IMR-90 (cell line): ENCODE measurements at regions not wholly inside any gene's neighbourhood (a gene's known extent, or its start where the extent isn't known, plus 50 kb on each side); places are given as distances from the start of the nearest gene placed in this dataset.

Experiments
- ATAC-seq: fragments of 200-7000 bp; cut with Tn5 transposase; 2 replicates; pipeline ENCODE4 v1.9.1; 2020; ENCODE audit warnings: low read depth, mild to moderate bottlenecking, moderate library complexity
- BruUV-seq: library from RNA; stranded (reverse); fragments of 400-500 nt; replicated peaks from 2 replicates; lab custom pipeline; 2021; lab: Mats Ljungman, UMichigan
- CTCF ChIA-PET: fragments of 300-600 bp; formaldehyde crosslinking; extraction: SDS; loops from one replicate; lab custom pipeline; 2021; ENCODE audit warnings: antibody characterized with exemption; lab: Yijun Ruan, JAX
- POLR2A ChIA-PET: fragments of 300-600 bp; sonication (Branson Sonifier 250); formaldehyde crosslinking; loops from one replicate; lab custom pipeline; 2022; ENCODE audit warnings: antibody characterized with exemption; ENCODE audit not compliant: unreplicated experiment; lab: Charles Lee
- DNase-seq: peaks from one replicate; pipeline ENCODE4 v3.0.0; 2013
- H2AFZ ChIP-seq: replicated peaks from 2 replicates; pipeline ENCODE3; 2013; ENCODE audit warnings: low read length, mild to moderate bottlenecking; ENCODE audit not compliant: poor library complexity
- H2AK5ac ChIP-seq: 2 replicates; pipeline ENCODE4 v1.6.1; 2013; ENCODE audit warnings: low read depth, low read length, inconsistent platforms
- H2AK9ac ChIP-seq: replicated peaks from 2 replicates; pipeline ENCODE3; 2013; ENCODE audit warnings: mild to moderate bottlenecking, low read depth, low read length, moderate library complexity; ENCODE audit not compliant: poor library complexity
- H2BK120ac ChIP-seq: 2 replicates; pipeline ENCODE4 v1.6.1; 2013; ENCODE audit warnings: low read depth, low read length, inconsistent platforms
- H2BK15ac ChIP-seq: 3 replicates; pipeline ENCODE4 v1.6.1; 2013; ENCODE audit warnings: low read depth, low read length, inconsistent platforms
- H2BK20ac ChIP-seq: 2 replicates; pipeline ENCODE4 v1.6.1; 2013; ENCODE audit warnings: low read depth, mild to moderate bottlenecking, inconsistent platforms, low read length, moderate library complexity
- H2BK5ac ChIP-seq: 2 replicates; pipeline ENCODE4 v1.6.1; 2013; ENCODE audit warnings: mild to moderate bottlenecking, low read depth, low read length, inconsistent platforms; ENCODE audit not compliant: poor library complexity, severe bottlenecking
- H3K14ac ChIP-seq: replicated peaks from 2 replicates; pipeline ENCODE4 v1.6.1; 2013; ENCODE audit warnings: low read depth, low read length, inconsistent platforms
- H3K18ac ChIP-seq: 2 replicates; pipeline ENCODE4 v1.6.1; 2013; ENCODE audit warnings: low read depth, low read length, control low read depth
- H3K23ac ChIP-seq: 2 replicates; pipeline ENCODE4 v1.6.1; 2013; ENCODE audit warnings: low read depth, low read length, inconsistent platforms
- H3K27ac ChIP-seq: 2 replicates; pipeline ENCODE4 v1.5.1; 2013; ENCODE audit warnings: mild to moderate bottlenecking, control low read depth, low read length; ENCODE audit not compliant: insufficient read depth
- H3K27me3 ChIP-seq: 2 replicates; pipeline ENCODE4 v1.6.1; 2013; ENCODE audit warnings: low read length; ENCODE audit not compliant: control insufficient read depth, insufficient read depth
- H3K36me3 ChIP-seq: 2 replicates; pipeline ENCODE4 v1.6.1; 2013; ENCODE audit warnings: low read length, mixed read lengths; ENCODE audit not compliant: control insufficient read depth, insufficient read depth
- H3K4ac ChIP-seq: 2 replicates; pipeline ENCODE4 v1.6.1; 2013; ENCODE audit warnings: low read depth, low read length, inconsistent platforms
- H3K4me1 ChIP-seq: 2 replicates; pipeline ENCODE4 v1.6.1; 2013; ENCODE audit warnings: low read length, mixed read lengths; ENCODE audit not compliant: control insufficient read depth, insufficient read depth
- H3K4me2 ChIP-seq: 2 replicates; pipeline ENCODE4 v1.6.1; 2013; ENCODE audit warnings: low read depth, mild to moderate bottlenecking, control low read depth, low read length, moderate library complexity
- H3K4me3 ChIP-seq: 2 replicates; pipeline ENCODE4 v1.5.1; 2013; ENCODE audit warnings: low read depth, mild to moderate bottlenecking, control low read depth, low read length, moderate library complexity; ENCODE audit not compliant: insufficient read depth
- H3K56ac ChIP-seq: 2 replicates; pipeline ENCODE4 v1.6.1; 2013; ENCODE audit warnings: low read length, inconsistent platforms; ENCODE audit not compliant: insufficient read depth; ENCODE audit errors: extremely low read depth
- H3K79me1 ChIP-seq, 2 experiments: 2 replicates each; pipeline ENCODE4 v1.6.1; 2013; ENCODE audit warnings: low read length in 2 of 2, inconsistent platforms in 1 of 2, low read depth in 1 of 2
- H3K9ac ChIP-seq: 2 replicates; pipeline ENCODE4 v1.6.1; 2013; ENCODE audit warnings: low read depth, low read length, control low read depth
- H3K9me1 ChIP-seq: 2 replicates; pipeline ENCODE4 v1.6.1; 2013; ENCODE audit warnings: low read length, inconsistent platforms; ENCODE audit not compliant: insufficient read depth
- H3K9me3 ChIP-seq: 2 replicates; pipeline ENCODE4 v1.6.1; 2013; ENCODE audit warnings: low read length; ENCODE audit not compliant: control insufficient read depth, insufficient read depth
- H4K20me1 ChIP-seq: 2 replicates; pipeline ENCODE4 v1.6.1; 2013; ENCODE audit warnings: low read length, inconsistent platforms; ENCODE audit not compliant: insufficient read depth
- H4K5ac ChIP-seq: 2 replicates; pipeline ENCODE4 v1.6.1; 2013; ENCODE audit warnings: mild to moderate bottlenecking, low read depth, low read length, control low read depth
- H4K8ac ChIP-seq, 2 experiments: 2 replicates each; pipeline ENCODE4 v1.6.1; 2013; ENCODE audit warnings: low read depth in 2 of 2, low read length in 2 of 2, control low read depth in 1 of 2, inconsistent platforms in 1 of 2
- H4K91ac ChIP-seq: 2 replicates; pipeline ENCODE4 v1.6.1; 2013; ENCODE audit warnings: low read depth, low read length, inconsistent platforms; ENCODE audit not compliant: insufficient read depth
- MAZ ChIP-seq: IDR thresholded peaks from 2 replicates; pipeline ENCODE4 v1.6.1; 2012; ENCODE audit warnings: low read depth, mild to moderate bottlenecking, low read length, improper control_type of control experiment, moderate library complexity, borderline replicate concordance
- RCOR1 ChIP-seq: IDR thresholded peaks from 2 replicates; pipeline ENCODE4 v1.6.1; 2012; ENCODE audit warnings: mild to moderate bottlenecking, low read length, improper control_type of control experiment; ENCODE audit not compliant: insufficient replicate concordance
- WGBS, 2 experiments: methylation state at CpG; one replicate each; pipeline versions ENCODE4 v1.1.5 to v1.1.7; 2013; ENCODE audit warnings: missing lambda C conversion rate in 2 of 2; ENCODE audit not compliant: insufficient read length in 1 of 2; ENCODE audit errors: extremely low coverage in 2 of 2; 5-methylcytosine and 5-hydroxymethylcytosine counted together
- dilution Hi-C: fragments of 300-500 bp; cut with HindIII; formaldehyde crosslinking; loops from one replicate; pipeline ENCODE4 v1.14.3; 2018; ENCODE audit warnings: low sequenced_read_pairs; ENCODE audit not compliant: unreplicated experiment
- in situ Hi-C: fragments of 300-500 bp; cut with MboI; formaldehyde crosslinking; loops from 3 replicates; pipeline ENCODE4 v1.14.3; 2019; ENCODE audit warnings: low sequenced_read_pairs, inconsistent platforms, mixed read lengths
- intact Hi-C: fragments of 100-400 bp; cut with micrococcal nuclease; formaldehyde crosslinking; loops from 2 replicates; pipeline ENCODE4 v1.10.0; 2022

- TF ChIP-seq MAZ: no peak
- no peak for TF ChIP-seq RCOR1
- Histone ChIP-seq H2BK5ac (no peak overlapping the region), H3K14ac (no peak overlapping the region), H3K56ac (no peak overlapping the region), H4K8ac (no peak overlapping the region), H2BK120ac (no peak overlapping the region), H2BK15ac (no peak overlapping the region), H3K4ac (no peak overlapping the region), H2AK9ac (no peak overlapping the region), H3K27ac (no peak overlapping the region), H3K79me1 (no peaks in the 10 kb centered on the region), H3K4me3 (no peak overlapping the region), H3K9me1 (no peaks in the 10 kb centered on the region), H3K23ac (no peak overlapping the region), H4K5ac (no peak overlapping the region), H3K4me2 (no peak overlapping the region), H3K9ac (no peak overlapping the region), H3K18ac (no peak overlapping the region), H3K9me3 (no peaks in the 10 kb centered on the region), H4K91ac (no peak overlapping the region), H2BK20ac (no peak overlapping the region), H3K4me1 (peaks cover 3% of the 10 kb centered on the region; the same call in 1 of the 2 replicates), H4K20me1 (no peaks in the 10 kb centered on the region), H2AFZ (no peak overlapping the region), H3K36me3 (no peaks in the 10 kb centered on the region), H2AK5ac (no peak overlapping the region), H3K27me3 (no peaks in the 10 kb centered on the region)
- BruUV-seq: no TSS peak
- WGBS, 2 experiments: no CpG with 5 or more reads among the region's 1 CpG
- in situ Hi-C loops: no loop called here
- dilution Hi-C loops: no loop called here
- no peak for DNase-seq
- ChIA-PET CTCF (no interaction called here), POLR2A (no interaction called here)
- no peak for ATAC-seq
- intact Hi-C loops: no loop called here
These were observed 358.2 kb upstream of the NR3C2 start for GRCh38 chr4:148800336-148800885.
